ENCODE measurements at regions not wholly inside any gene's neighbourhood (a gene's known extent, or its start where the extent isn't known, plus 50 kb on each side); places are given as distances from the start of the nearest gene placed in this dataset.

DNA sequence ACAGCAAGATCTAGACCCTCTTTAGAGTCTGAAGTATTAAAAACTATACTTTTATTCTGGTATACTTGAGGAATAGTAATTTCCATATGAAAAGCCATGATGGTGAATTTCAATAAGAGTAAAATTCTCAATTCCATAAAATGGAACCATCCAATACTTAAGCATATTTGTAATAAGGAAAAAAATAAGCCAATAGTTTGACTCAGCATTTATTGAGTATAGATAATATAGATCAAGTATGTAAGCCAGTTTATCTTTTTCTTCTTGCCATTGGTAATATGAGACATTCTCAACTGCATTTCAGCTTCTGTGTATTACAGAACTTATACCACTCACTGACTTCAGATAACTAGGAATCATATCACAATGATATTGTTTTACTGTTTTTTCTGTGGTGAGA, 361.0 kb downstream of the SLCO4C1 start:
- Histone ChIP-seq H2BK120ac (replicated peaks; ENCODE audit: low read depth, low read length) (no peak overlapping the region), H3K9me3 (ENCODE audit: insufficient read depth in 2 of 2, low read depth in 1 of 2, low read length in 1 of 2) (no peaks in the 10 kb centered on the region), H2BK5ac (ENCODE audit: low read depth, low read length) (no peak overlapping the region), H2BK15ac (ENCODE audit: low read length) (no peak overlapping the region), H4K20me1 (replicated peaks in 1 of 2; ENCODE audit: control insufficient read depth in 1 of 2, insufficient read depth in 2 of 2, low read length in 2 of 2) (no peaks in the 10 kb centered on the region), H2BK20ac (ENCODE audit: low read length) (no peak overlapping the region), H3K27me3 (replicated peaks in 1 of 4; ENCODE audit: control insufficient read depth in 3 of 4, extremely low read depth in 1 of 4, insufficient read depth in 3 of 4, low read length in 3 of 4) (no peaks in the 10 kb centered on the region), H4K8ac (ENCODE audit: extremely low read depth, insufficient read depth, low read length) (no peak overlapping the region), H3K4me1 (replicated peaks in 1 of 4; ENCODE audit: control insufficient read depth in 3 of 4, insufficient read depth in 4 of 4, low read length in 3 of 4) (no peaks in the 10 kb centered on the region), H2AK5ac (ENCODE audit: low read depth, low read length) (no peak overlapping the region), H3K56ac (replicated peaks; ENCODE audit: insufficient read length, low read depth, low read length) (no peak overlapping the region), H3K79me2 (ENCODE audit: control insufficient read depth in 1 of 2, insufficient read depth in 2 of 2, low read length in 2 of 2) (no peaks in the 10 kb centered on the region), H3K14ac (ENCODE audit: insufficient read length) (no peak overlapping the region), H3K9ac (replicated peaks in 1 of 4; ENCODE audit: extremely low read depth in 1 of 4, low read depth in 3 of 4, low read length in 3 of 4) (no peak overlapping the region), H3K79me1 (ENCODE audit: low read depth, low read length) (no peaks in the 10 kb centered on the region), H3K27ac (ENCODE audit: low read depth, low read length) (no peak overlapping the region), H3K4me2 (ENCODE audit: insufficient read depth in 1 of 2, low read depth in 2 of 2, low read length in 2 of 2) (no peak overlapping the region), H3K23me2 (ENCODE audit: low read depth, low read length) (no peaks in the 10 kb centered on the region), H4K5ac (ENCODE audit: insufficient read length, low read depth, low read length) (no peak overlapping the region), H3K18ac (ENCODE audit: extremely low read depth, low read length) (no peak overlapping the region), H3K4me3 (ENCODE audit: extremely low read depth in 1 of 4, insufficient read depth in 2 of 4, low read depth in 3 of 4, low read length in 4 of 4) (no peak overlapping the region), H4K91ac (replicated peaks; ENCODE audit: insufficient read length, low read length) (no peak overlapping the region), H3K36me3 (ENCODE audit: control insufficient read depth in 2 of 4, insufficient read depth in 4 of 4, low read length in 3 of 4) (no peaks in the 10 kb centered on the region), H3K23ac (ENCODE audit: insufficient read length) (no peak overlapping the region), H2AFZ (ENCODE audit: low read length) (no peak overlapping the region), H3K4ac (replicated peaks; ENCODE audit: insufficient read length, low read depth, low read length) (no peak overlapping the region), H2BK12ac (ENCODE audit: low read depth, low read length) (no peak overlapping the region)
- CTCF ChIA-PET (ENCODE audit: partially characterized antibody), result no interaction called here
- POLR2A ChIA-PET (ENCODE audit: partially characterized antibody), result no interaction called here
- DNase-seq (ENCODE audit: low read depth in 1 of 2, low spot score in 2 of 2) (no peak), FAIRE-seq (no peak)
- TF ChIP-seq SIN3A (conservative IDR thresholded peaks at IDR 0.05 in 1 of 2, IDR thresholded peaks at IDR 0.05 in 1 of 2; ENCODE audit: low read depth in 1 of 2, low read length in 2 of 2) (no peak), SRF (IDR thresholded peaks at IDR 0.05; ENCODE audit: low read depth, low read length) (no peak), ASH2L (IDR thresholded peaks at IDR 0.05; ENCODE audit: low read length) (no peak), SUZ12 (IDR thresholded peaks at IDR 0.05; ENCODE audit: low read length) (no peak), CBX8 (IDR thresholded peaks at IDR 0.05; ENCODE audit: borderline replicate concordance, low read depth, low read length) (no peak), POU5F1 (IDR thresholded peaks at IDR 0.05; ENCODE audit: low read depth, low read length) (no peak), KDM4A (IDR thresholded peaks at IDR 0.05; ENCODE audit: low read depth, low read length, severe bottlenecking) (no peak), FOSL1 (IDR thresholded peaks at IDR 0.05; ENCODE audit: insufficient read depth, low read depth, low read length) (no peak), KDM1A (IDR thresholded peaks at IDR 0.05; ENCODE audit: borderline replicate concordance, low read length) (no peak)
- TF ChIP-seq, protein P1, sequence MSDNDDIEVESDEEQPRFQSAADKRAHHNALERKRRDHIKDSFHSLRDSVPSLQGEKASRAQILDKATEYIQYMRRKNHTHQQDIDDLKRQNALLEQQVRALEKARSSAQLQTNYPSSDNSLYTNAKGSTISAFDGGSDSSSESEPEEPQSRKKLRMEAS (IDR thresholded peaks at IDR 0.05), result no peak
- TF ChIP-seq, protein P2, sequence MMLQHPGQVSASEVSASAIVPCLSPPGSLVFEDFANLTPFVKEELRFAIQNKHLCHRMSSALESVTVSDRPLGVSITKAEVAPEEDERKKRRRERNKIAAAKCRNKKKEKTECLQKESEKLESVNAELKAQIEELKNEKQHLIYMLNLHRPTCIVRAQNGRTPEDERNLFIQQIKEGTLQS (IDR thresholded peaks at IDR 0.05; ENCODE audit: insufficient read depth, low read depth, low read length), result no peak
- TF ChIP-seq, protein P3, sequence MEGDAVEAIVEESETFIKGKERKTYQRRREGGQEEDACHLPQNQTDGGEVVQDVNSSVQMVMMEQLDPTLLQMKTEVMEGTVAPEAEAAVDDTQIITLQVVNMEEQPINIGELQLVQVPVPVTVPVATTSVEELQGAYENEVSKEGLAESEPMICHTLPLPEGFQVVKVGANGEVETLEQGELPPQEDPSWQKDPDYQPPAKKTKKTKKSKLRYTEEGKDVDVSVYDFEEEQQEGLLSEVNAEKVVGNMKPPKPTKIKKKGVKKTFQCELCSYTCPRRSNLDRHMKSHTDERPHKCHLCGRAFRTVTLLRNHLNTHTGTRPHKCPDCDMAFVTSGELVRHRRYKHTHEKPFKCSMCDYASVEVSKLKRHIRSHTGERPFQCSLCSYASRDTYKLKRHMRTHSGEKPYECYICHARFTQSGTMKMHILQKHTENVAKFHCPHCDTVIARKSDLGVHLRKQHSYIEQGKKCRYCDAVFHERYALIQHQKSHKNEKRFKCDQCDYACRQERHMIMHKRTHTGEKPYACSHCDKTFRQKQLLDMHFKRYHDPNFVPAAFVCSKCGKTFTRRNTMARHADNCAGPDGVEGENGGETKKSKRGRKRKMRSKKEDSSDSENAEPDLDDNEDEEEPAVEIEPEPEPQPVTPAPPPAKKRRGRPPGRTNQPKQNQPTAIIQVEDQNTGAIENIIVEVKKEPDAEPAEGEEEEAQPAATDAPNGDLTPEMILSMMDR (IDR thresholded peaks at IDR 0.05; ENCODE audit: control extremely low read depth in 1 of 3, insufficient read depth in 1 of 3, low read depth in 1 of 3, low read length in 3 of 3), result no peak

All from H1 (cell line).